ENCODE measurements at regions not wholly inside any gene's neighbourhood (a gene's known extent, or its start where the extent isn't known, plus 50 kb on each side); places are given as distances from the start of the nearest gene placed in this dataset.
"Not testable (repeated sequence)": the region's sequence is repeated elsewhere in the genome, so short reads cannot be mapped to it uniquely, and the experiment has no call there.

DNA sequence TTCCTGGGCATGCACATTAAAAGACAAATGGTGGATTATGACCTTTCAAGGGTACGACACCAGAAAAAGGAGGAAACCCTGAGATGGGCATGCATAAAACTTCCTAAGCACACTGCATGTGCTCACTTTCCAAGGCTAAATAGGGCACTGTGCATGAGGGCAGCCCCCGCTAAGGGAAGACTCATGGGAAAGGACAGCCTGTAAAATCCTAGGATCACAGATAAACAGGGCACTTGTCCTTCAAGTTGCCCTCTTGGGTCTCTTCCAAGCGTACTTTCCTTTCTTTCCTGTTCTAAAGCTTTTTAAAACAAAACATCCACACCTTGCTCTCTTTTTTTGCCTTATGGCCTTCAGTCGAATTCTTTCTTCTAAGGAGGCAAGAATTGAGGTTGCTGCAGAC is 106.5 kb upstream of the SYNCRIP start:
- no peaks in the 10 kb centered on the region for H3K36me3 Mint-ChIP-seq (ENCODE audit: low read depth)
- no peaks in the 10 kb centered on the region for H3K4me1 Mint-ChIP-seq (ENCODE audit: low read depth)
- no peak overlapping the region for H3K27ac Mint-ChIP-seq
- no peak overlapping the region for H3K4me3 Mint-ChIP-seq
- peaks cover 7% of the 10 kb centered on the region for H3K27me3 Mint-ChIP-seq (ENCODE audit: low read depth)
- no peaks in the 10 kb centered on the region for H3K9me3 Mint-ChIP-seq

DNA sequence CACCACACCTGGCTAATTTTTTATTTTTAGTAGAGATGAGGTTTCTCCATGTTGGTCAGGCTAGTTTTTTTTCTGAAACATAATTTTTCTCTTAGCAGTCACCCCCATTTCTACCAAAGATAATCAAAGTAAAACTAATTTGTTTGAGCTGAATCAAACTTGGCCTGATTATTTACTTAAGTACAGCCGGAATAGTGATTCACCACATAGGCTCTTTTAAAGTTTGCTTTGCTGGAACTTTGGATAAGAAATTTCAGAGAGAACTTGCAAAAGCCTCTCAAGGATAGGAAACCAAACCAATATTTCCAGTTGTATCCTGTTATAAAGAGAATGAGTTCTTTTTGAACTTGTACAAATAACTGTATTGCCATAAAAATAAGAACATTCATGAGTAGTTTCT is 105.0 kb upstream of the SYNCRIP start:
- no peaks in the 10 kb centered on the region for H3K4me1 Mint-ChIP-seq (ENCODE audit: low read depth)
- H3K27me3 Mint-ChIP-seq (ENCODE audit: low read depth), result no peaks in the 10 kb centered on the region
- H3K36me3 Mint-ChIP-seq (ENCODE audit: low read depth), result no peaks in the 10 kb centered on the region
- H3K9me3 Mint-ChIP-seq, result no peaks in the 10 kb centered on the region
- H3K27ac Mint-ChIP-seq, result no peak overlapping the region
- no peak overlapping the region for H3K4me3 Mint-ChIP-seq

DNA sequence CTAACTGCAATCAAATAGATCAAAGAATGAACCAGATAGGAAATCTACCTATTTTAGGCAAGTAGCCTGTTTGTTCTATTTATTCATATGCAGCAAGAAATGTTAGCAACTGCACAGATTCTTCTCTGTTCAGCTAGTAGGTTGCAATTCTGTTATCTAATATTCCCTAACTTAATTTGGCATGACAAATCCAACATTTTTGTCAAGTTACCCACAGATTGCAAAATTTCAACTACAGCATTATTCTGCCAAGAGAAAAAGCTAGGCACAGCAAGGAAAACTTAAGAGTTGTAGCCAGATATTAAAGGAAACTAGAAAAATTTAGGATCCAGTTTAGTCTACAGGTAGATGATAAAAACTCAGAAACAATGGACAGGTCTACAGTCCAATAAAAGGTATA is 104.4 kb upstream of the SYNCRIP start:
- Mint-ChIP-seq H3K4me1 (ENCODE audit: low read depth) (no peaks in the 10 kb centered on the region), H3K36me3 (ENCODE audit: low read depth) (no peaks in the 10 kb centered on the region), H3K4me3 (no peak overlapping the region), H3K27ac (no peak overlapping the region), H3K27me3 (ENCODE audit: low read depth) (no peaks in the 10 kb centered on the region), H3K9me3 (no peaks in the 10 kb centered on the region)

DNA sequence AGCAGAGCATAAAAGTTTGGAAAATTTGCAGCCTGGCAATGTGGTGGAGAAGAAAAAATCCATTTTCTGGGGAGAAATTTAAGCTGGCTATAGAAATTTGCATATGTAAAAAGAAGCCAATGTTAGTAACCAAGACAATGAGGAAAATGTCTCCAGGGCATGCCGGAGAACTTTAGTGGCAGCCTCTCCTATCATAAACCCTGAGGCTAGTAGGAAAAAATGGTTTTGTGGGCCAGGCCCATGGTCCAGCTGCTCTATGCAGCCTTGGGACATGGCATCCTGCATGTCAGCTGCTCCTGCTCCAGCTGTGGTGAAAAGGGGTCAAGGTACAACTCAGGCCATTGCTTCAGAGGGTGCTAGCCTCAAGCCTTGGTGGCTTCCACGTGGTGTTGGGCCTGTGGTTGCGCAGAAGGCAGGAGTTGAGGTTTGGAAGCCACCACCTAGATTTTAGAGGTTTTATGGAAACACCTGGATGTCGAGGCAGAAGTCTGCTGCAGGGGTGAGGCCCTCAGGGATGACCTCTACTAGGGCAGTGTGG is 101.8 kb upstream of the SYNCRIP start:
- Mint-ChIP-seq H3K27me3 (ENCODE audit: low read depth) (no peaks in the 10 kb centered on the region), H3K36me3 (ENCODE audit: low read depth) (no peaks in the 10 kb centered on the region)

DNA sequence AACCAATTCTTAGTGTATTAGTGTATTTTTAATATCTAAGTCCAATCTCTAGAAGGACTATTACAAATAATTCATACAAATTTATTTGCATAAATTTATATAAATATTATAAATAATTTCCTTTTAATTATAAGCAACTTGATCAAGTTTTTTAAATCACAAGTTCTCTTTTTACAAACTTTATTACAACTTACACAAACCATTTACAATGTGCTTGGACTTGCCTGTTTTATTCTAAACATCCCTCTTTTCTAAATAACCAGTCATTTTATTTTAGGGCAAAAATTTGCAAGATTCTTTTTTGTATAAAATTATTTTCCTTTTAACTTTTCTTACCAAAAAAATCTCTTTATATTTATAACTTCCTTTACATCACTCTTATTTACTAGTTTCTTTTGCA is 83.5 kb upstream of the SYNCRIP start:
- H3K27me3 Mint-ChIP-seq (ENCODE audit: low read depth), result no peaks in the 10 kb centered on the region
- no peak overlapping the region for H3K4me3 Mint-ChIP-seq
- H3K4me1 Mint-ChIP-seq (ENCODE audit: low read depth), result no peaks in the 10 kb centered on the region
- no peaks in the 10 kb centered on the region for H3K36me3 Mint-ChIP-seq (ENCODE audit: low read depth)
- H3K9me3 Mint-ChIP-seq, result peaks cover 8% of the 10 kb centered on the region
- H3K27ac Mint-ChIP-seq, result no peak overlapping the region

More for the DNA sequence above, 101.8 kb upstream of the SYNCRIP start:
- Mint-ChIP-seq H3K27ac (no peak overlapping the region), H3K9me3 (no peaks in the 10 kb centered on the region), H3K4me1 (ENCODE audit: low read depth) (no peaks in the 10 kb centered on the region), H3K4me3 (no peak overlapping the region)

DNA sequence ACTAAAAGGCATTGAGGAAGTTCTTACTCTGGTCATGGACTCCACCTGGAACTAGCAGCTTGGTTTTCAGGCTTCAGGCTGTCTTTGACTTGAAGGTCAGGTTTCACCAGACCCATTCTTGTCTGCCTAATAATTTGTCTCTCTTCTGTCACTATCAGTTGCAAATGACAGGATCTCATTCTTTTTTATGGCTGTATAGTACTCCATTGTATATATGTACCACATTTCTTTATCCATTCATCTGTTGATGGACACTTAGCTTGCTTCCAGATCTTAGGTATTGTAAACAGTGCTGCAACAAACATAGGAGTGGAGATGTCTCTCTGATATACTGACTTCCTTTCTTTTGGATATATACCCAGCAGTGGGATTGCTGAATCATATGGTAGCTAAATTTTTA is 73.1 kb upstream of the SYNCRIP start:
- no peaks in the 10 kb centered on the region for H3K36me3 Mint-ChIP-seq (ENCODE audit: low read depth)
- H3K27me3 Mint-ChIP-seq (ENCODE audit: low read depth), result no peaks in the 10 kb centered on the region
- H3K9me3 Mint-ChIP-seq, result peaks cover 4% of the 10 kb centered on the region
- H3K4me1 Mint-ChIP-seq (ENCODE audit: low read depth), result no peaks in the 10 kb centered on the region
- H3K4me3 Mint-ChIP-seq, result no peak overlapping the region
- no peak overlapping the region for H3K27ac Mint-ChIP-seq

DNA sequence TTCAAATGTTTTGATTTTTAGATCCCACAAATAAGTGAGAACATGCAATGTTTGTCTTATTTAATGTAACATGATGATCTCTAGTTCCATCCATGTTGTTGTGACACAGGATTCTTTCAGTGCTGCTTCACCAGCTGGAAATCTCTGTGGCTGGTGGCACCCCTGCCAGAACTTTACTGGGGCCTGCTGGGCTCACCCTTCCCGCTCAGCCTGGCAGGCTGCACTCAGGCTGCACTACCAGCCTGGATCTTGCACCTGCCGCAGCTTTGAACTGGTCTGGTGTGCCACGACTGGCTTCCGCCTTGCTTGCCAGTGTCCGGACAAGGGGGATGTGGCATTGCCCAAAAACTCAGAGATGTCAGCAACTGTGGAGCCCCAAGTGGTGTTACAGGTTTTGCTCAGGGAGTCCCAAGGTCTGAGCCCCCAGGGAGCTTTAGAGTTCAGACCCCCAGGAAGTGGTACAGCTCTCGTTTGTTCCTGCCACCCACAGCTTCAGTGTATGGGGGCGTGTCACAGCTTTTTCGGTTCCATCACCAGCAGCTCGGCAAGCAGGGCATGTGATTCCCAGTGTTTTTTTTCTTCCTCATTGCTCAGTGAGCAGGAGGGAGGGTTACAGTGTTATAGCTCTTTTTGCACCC is 72.3 kb upstream of the SYNCRIP start:
- Mint-ChIP-seq H3K4me3 (no peak overlapping the region), H3K27ac (no peak overlapping the region)

DNA sequence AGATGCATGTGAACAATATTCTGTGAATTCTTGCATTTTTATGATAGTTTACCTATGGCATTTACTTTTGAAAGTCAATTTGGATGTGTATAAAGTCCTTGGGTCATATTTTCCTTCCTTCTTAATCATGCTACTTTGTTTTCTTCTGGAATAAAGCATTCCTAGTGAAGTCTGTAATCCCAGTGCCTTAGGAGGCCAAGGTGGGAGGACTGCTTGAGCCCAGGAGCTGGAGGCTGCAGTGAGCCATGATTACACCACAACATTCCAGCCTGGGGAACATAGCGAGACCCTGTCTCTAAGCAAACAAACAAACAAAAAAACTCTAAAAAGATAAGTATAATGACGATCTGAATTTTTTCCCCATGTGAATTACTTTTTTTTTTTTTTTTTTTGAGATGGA is 69.7 kb upstream of the SYNCRIP start:
- Mint-ChIP-seq H3K27ac (no peak overlapping the region), H3K27me3 (ENCODE audit: low read depth) (no peaks in the 10 kb centered on the region), H3K36me3 (ENCODE audit: low read depth) (no peaks in the 10 kb centered on the region), H3K4me1 (ENCODE audit: low read depth) (no peaks in the 10 kb centered on the region), H3K9me3 (peaks cover 20% of the 10 kb centered on the region), H3K4me3 (no peak overlapping the region)

More for the DNA sequence above, 72.3 kb upstream of the SYNCRIP start:
- Mint-ChIP-seq H3K4me1 (ENCODE audit: low read depth) (no peaks in the 10 kb centered on the region), H3K36me3 (ENCODE audit: low read depth) (no peaks in the 10 kb centered on the region), H3K9me3 (peaks cover 8% of the 10 kb centered on the region), H3K27me3 (ENCODE audit: low read depth) (no peaks in the 10 kb centered on the region)

DNA sequence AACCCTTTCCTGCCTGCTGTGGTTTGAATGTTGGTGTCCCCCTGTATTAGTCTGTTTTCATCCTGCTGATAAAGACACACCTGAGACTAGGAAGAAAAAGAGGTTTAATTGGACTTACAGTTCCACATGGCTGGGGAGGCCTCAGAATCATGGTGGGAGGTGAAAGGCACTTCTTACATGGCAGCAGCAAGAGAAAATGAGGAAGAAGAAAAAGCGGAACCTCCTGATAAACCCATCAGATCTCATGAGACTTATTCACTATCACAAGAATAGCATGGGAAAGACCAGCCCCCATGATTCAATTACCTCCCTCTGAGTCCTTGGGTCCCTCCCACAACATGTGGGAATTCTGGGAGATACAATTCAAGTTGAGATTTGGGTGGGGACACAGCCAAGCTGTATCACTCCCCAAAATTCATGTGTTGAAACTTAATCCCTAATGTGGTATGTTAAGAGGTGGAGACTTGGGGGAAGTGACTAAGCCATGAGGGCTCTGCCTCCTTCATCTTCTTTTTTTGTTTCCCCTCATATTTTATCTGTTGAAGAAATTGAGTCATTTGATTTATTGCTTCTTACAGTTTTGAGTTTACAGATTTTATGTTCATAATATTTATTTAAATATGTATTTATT is 64.9 kb upstream of the SYNCRIP start:
- H3K36me3 Mint-ChIP-seq (ENCODE audit: low read depth); H3K27ac Mint-ChIP-seq; H3K27me3 Mint-ChIP-seq (ENCODE audit: low read depth); H3K4me1 Mint-ChIP-seq (ENCODE audit: low read depth); H3K4me3 Mint-ChIP-seq: not testable (repeated sequence)
- H3K9me3 Mint-ChIP-seq, result peaks cover 16% of the 10 kb centered on the region

DNA sequence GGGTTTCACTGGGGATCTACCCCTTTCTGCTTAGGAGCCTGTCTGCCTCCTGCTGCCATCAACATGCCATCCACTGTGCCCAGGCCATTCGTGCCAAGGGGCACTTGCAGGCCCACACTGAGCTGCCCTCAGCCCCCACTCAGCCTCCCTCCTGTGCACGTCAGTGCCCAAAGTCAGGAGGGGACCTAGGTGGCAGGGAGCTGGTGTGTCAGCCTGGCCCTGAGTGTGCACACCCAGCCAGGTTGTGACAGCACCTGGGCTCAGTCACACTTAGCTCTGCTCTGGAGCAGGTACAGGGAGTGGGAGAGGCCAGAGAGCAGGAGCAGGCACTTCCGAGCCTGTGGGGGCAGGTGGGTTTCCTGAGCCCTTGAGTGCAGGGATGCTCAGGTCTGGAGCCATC is 63.6 kb upstream of the SYNCRIP start:
- Mint-ChIP-seq H3K36me3 (ENCODE audit: low read depth) (no peaks in the 10 kb centered on the region), H3K27ac (no peak overlapping the region), H3K4me3 (no peak overlapping the region), H3K27me3 (ENCODE audit: low read depth) (no peaks in the 10 kb centered on the region), H3K4me1 (ENCODE audit: low read depth) (no peaks in the 10 kb centered on the region), H3K9me3 (peaks cover 16% of the 10 kb centered on the region)

DNA sequence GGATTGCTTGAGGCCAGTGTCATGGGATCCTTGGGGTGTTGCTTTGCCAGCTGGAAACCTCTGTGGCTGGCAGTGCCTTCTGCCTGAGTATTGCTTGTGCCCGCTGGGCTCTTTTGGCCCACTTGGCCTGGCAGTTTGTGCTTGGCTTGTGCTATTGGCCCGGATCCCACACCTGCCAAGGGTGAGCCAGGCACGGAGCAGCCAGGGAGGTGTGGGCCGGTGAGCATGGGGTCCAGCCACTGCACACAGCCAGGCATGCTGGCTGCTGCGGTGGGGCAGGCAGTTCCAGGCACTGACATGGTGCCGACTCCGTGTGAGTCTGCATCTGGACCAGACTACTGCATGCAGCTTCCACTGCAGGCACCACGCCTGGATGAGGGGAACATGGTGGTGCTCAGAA is 62.5 kb upstream of the SYNCRIP start:
- H3K9me3 Mint-ChIP-seq, result peaks cover 15% of the 10 kb centered on the region
- no peaks in the 10 kb centered on the region for H3K4me1 Mint-ChIP-seq (ENCODE audit: low read depth)

DNA sequence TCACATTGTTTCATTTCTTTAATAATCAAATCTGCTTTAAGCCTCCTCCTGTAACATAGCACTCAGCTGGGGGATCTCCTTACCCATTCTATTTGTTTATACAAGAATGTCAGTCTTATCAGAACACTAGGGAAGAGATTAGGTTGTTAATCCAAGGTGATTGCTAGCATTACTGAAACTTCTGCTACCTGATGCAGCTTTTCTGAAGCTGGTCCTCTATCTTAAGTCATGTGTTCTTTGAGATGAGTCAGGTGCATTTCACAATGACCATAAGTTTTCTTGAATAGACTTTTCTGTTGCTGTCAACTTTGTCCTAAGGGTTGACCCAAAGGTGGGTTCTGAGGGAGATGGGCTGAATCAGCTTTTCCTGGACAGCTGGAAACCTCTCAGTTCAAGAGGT is 60.7 kb upstream of the SYNCRIP start:
- Mint-ChIP-seq H3K27me3 (ENCODE audit: low read depth) (peaks cover 4% of the 10 kb centered on the region), H3K36me3 (ENCODE audit: low read depth) (no peaks in the 10 kb centered on the region), H3K27ac (no peak overlapping the region), H3K4me1 (ENCODE audit: low read depth) (no peaks in the 10 kb centered on the region), H3K9me3 (peaks cover 4% of the 10 kb centered on the region), H3K4me3 (no peak overlapping the region)

More for the DNA sequence above, 62.5 kb upstream of the SYNCRIP start:
- no peaks in the 10 kb centered on the region for H3K36me3 Mint-ChIP-seq (ENCODE audit: low read depth)
- H3K27ac Mint-ChIP-seq, result no peak overlapping the region
- no peaks in the 10 kb centered on the region for H3K27me3 Mint-ChIP-seq (ENCODE audit: low read depth)
- no peak overlapping the region for H3K4me3 Mint-ChIP-seq

All from T-helper 1 cell treated with Interleukin-12 subunit alpha and Interleukin-12 subunit beta and Interleukin-4 antibody, amounts not matched to agents 30 μg/mL and 1 μg/mL, for 36 hours (primary cell).